HEK293 (cell line): ENCODE measurements at regions not wholly inside any gene's neighbourhood (a gene's known extent, or its start where the extent isn't known, plus 50 kb on each side); places are given as distances from the start of the nearest gene placed in this dataset.

Source experiments
- AEBP2 ChIP-seq: fragments of 450-650 bp; formaldehyde crosslinking; IDR thresholded peaks from 2 replicates; pipeline ENCODE4 v1.5.1; 2016; ENCODE audit warnings: missing biosample characterization, missing genetic modification characterization, borderline replicate concordance
- HOXC10 ChIP-seq: sonication (generic); formaldehyde crosslinking; IDR thresholded peaks from 2 replicates; pipeline ENCODE4 v1.8.1; 2023; ENCODE audit warnings: mild to moderate bottlenecking, missing genetic modification reagents
- PRDM10 ChIP-seq: fragments of 450-650 bp; formaldehyde crosslinking; IDR thresholded peaks from 2 replicates; pipeline ENCODE4 v1.5.1; 2016; ENCODE audit warnings: missing biosample characterization, missing genetic modification characterization
- SCRT2 ChIP-seq: fragments of 450-650 bp; formaldehyde crosslinking; IDR thresholded peaks from 2 replicates; pipeline ENCODE4 v1.5.1; 2016; ENCODE audit warnings: missing biosample characterization, missing genetic modification characterization
- SP7 ChIP-seq: fragments of 450-650 bp; formaldehyde crosslinking; IDR thresholded peaks from 2 replicates; pipeline ENCODE4 v1.5.1; 2016; ENCODE audit warnings: missing biosample characterization, missing genetic modification characterization
- ZBTB1 ChIP-seq: fragments of 450-650 bp; formaldehyde crosslinking; IDR thresholded peaks from 2 replicates; pipeline ENCODE4 v1.5.1; 2016; ENCODE audit warnings: missing biosample characterization, missing genetic modification characterization
- ZBTB20 ChIP-seq: fragments of 450-650 bp; formaldehyde crosslinking; IDR thresholded peaks from 2 replicates; pipeline ENCODE4 v1.5.1; 2016; ENCODE audit warnings: missing biosample characterization, missing genetic modification characterization
- ZBTB26 ChIP-seq: fragments of 450-650 bp; formaldehyde crosslinking; optimal IDR thresholded peaks from 2 replicates; pipeline ENCODE3; 2016; ENCODE audit warnings: missing biosample characterization, mild to moderate bottlenecking, missing genetic modification characterization
- ZFHX2 ChIP-seq: fragments of 450-650 bp; formaldehyde crosslinking; conservative IDR thresholded peaks from 2 replicates; pipeline ENCODE4 v1.5.1; 2016; ENCODE audit warnings: missing biosample characterization, missing genetic modification characterization
- ZFP69B ChIP-seq: fragments of 450-650 bp; formaldehyde crosslinking; IDR thresholded peaks from 2 replicates; pipeline ENCODE4 v1.5.1; 2016; ENCODE audit warnings: missing biosample characterization, missing genetic modification characterization
- ZNF16 ChIP-seq: fragments of 450-650 bp; formaldehyde crosslinking; IDR thresholded peaks from 2 replicates; pipeline ENCODE4 v1.5.1; 2016; ENCODE audit warnings: low read depth, missing biosample characterization, missing genetic modification characterization
- ZNF169 ChIP-seq: fragments of 450-650 bp; formaldehyde crosslinking; IDR thresholded peaks from 2 replicates; pipeline ENCODE4 v1.5.1; 2016; ENCODE audit warnings: missing biosample characterization, missing genetic modification characterization
- ZNF23 ChIP-seq: fragments of 450-650 bp; formaldehyde crosslinking; IDR thresholded peaks from 2 replicates; pipeline ENCODE4 v1.5.1; 2016; ENCODE audit warnings: missing biosample characterization, missing genetic modification characterization, borderline replicate concordance
- ZNF266 ChIP-seq: fragments of 450-650 bp; formaldehyde crosslinking; IDR thresholded peaks from 2 replicates; pipeline ENCODE4 v1.5.1; 2016; ENCODE audit warnings: missing biosample characterization, missing genetic modification characterization, low read depth
- ZNF416 ChIP-seq: fragments of 450-650 bp; formaldehyde crosslinking; IDR thresholded peaks from 2 replicates; pipeline ENCODE4 v1.5.1; 2016; ENCODE audit warnings: missing biosample characterization, missing genetic modification characterization
- ZNF433 ChIP-seq: fragments of 450-650 bp; formaldehyde crosslinking; IDR thresholded peaks from 2 replicates; pipeline ENCODE4 v1.5.1; 2016; ENCODE audit warnings: missing biosample characterization, missing genetic modification characterization, low read depth
- ZNF558 ChIP-seq: fragments of 450-650 bp; formaldehyde crosslinking; IDR thresholded peaks from 2 replicates; pipeline ENCODE4 v1.5.1; 2016; ENCODE audit warnings: missing biosample characterization, missing genetic modification characterization
- ZNF600 ChIP-seq: fragments of 450-650 bp; formaldehyde crosslinking; IDR thresholded peaks from 2 replicates; pipeline ENCODE4 v1.5.1; 2016; ENCODE audit warnings: missing biosample characterization, missing genetic modification characterization
- ZNF677 ChIP-seq: fragments of 450-650 bp; IDR thresholded peaks from 2 replicates; pipeline ENCODE4 v1.5.0; 2018; ENCODE audit warnings: missing biosample characterization, mild to moderate bottlenecking, missing genetic modification characterization, moderate library complexity
- ZNF76 ChIP-seq: fragments of 450-650 bp; formaldehyde crosslinking; IDR thresholded peaks from 2 replicates; pipeline ENCODE4; 2016; ENCODE audit warnings: low read depth, missing biosample characterization, missing genetic modification characterization, borderline replicate concordance
- TF ChIP-seq, protein P1 (sequence below): fragments of 450-650 bp; formaldehyde crosslinking; IDR thresholded peaks from 2 replicates; pipeline ENCODE4 v1.5.1; 2016; ENCODE audit warnings: missing biosample characterization, missing genetic modification characterization
- TF ChIP-seq, protein P2 (sequence below): fragments of 450-650 bp; formaldehyde crosslinking; IDR thresholded peaks from 2 replicates; pipeline ENCODE4 v1.5.1; 2016; ENCODE audit warnings: missing biosample characterization, missing genetic modification characterization, low read depth

DNA sequence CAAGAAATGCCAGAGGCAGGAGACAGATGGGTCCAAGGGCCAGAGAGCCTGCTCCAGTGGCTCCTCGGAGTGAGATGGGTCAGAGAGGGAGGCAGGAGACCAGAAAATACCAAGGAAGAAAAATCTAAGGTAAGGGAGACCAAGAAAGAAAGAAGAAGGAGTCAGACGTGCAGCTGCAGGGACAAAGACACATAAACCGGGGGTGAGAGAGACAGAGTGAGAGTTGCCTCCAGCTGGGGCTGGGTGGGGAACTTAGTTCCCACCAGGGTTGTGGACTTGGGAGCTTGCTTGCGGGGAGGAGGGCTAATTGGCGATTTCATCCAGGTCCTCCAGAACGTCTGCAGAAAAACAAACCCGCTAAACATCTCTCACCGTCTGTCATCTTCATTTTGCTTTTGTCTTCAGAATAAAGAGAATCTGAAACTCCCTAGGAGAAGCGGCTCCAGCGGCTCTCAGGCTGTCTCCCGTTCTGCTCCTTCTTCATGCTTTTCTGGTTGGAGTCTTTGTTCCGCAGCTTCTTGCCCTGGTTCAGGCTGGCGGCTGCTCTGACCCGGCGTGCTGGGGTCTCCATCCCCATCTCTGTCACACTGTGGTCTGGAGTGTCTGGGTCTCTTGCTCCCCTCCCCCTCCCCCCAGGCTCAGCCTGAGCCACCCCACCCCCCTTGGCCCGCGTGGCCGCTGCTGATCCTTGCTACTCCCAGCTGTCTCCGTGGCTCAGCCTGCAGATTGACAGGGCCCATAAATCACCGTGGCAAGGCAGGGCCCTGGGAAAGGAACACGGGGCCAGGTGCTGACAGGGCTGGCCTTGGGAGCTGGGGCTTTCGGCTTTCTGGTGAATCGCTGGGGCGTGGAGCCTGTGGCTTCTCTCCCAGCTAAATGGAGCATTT lies 66.6 kb downstream of the UBIAD1 start (continued):
- TF ChIP-seq ZBTB26 (tag by site-specific recombination), result no peak
- TF ChIP-seq AEBP2 (tag by site-specific recombination), result no peak
- TF ChIP-seq, protein P1, sequence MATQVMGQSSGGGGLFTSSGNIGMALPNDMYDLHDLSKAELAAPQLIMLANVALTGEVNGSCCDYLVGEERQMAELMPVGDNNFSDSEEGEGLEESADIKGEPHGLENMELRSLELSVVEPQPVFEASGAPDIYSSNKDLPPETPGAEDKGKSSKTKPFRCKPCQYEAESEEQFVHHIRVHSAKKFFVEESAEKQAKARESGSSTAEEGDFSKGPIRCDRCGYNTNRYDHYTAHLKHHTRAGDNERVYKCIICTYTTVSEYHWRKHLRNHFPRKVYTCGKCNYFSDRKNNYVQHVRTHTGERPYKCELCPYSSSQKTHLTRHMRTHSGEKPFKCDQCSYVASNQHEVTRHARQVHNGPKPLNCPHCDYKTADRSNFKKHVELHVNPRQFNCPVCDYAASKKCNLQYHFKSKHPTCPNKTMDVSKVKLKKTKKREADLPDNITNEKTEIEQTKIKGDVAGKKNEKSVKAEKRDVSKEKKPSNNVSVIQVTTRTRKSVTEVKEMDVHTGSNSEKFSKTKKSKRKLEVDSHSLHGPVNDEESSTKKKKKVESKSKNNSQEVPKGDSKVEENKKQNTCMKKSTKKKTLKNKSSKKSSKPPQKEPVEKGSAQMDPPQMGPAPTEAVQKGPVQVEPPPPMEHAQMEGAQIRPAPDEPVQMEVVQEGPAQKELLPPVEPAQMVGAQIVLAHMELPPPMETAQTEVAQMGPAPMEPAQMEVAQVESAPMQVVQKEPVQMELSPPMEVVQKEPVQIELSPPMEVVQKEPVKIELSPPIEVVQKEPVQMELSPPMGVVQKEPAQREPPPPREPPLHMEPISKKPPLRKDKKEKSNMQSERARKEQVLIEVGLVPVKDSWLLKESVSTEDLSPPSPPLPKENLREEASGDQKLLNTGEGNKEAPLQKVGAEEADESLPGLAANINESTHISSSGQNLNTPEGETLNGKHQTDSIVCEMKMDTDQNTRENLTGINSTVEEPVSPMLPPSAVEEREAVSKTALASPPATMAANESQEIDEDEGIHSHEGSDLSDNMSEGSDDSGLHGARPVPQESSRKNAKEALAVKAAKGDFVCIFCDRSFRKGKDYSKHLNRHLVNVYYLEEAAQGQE, result no peak
- no peak for TF ChIP-seq ZNF677 (tag by site-specific recombination)
- TF ChIP-seq ZNF76, result no peak
- no peak for TF ChIP-seq ZNF558
- no peak for TF ChIP-seq ZBTB1 (tag by site-specific recombination)
- peak; percentile 64 for TF ChIP-seq ZNF600 (tag by site-specific recombination)
- TF ChIP-seq HOXC10, result no peak
- TF ChIP-seq, protein P2, sequence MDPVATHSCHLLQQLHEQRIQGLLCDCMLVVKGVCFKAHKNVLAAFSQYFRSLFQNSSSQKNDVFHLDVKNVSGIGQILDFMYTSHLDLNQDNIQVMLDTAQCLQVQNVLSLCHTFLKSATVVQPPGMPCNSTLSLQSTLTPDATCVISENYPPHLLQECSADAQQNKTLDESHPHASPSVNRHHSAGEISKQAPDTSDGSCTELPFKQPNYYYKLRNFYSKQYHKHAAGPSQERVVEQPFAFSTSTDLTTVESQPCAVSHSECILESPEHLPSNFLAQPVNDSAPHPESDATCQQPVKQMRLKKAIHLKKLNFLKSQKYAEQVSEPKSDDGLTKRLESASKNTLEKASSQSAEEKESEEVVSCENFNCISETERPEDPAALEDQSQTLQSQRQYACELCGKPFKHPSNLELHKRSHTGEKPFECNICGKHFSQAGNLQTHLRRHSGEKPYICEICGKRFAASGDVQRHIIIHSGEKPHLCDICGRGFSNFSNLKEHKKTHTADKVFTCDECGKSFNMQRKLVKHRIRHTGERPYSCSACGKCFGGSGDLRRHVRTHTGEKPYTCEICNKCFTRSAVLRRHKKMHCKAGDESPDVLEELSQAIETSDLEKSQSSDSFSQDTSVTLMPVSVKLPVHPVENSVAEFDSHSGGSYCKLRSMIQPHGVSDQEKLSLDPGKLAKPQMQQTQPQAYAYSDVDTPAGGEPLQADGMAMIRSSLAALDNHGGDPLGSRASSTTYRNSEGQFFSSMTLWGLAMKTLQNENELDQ (tag by site-specific recombination), result no peak
- TF ChIP-seq ZNF23 (tag by site-specific recombination), result no peak
- TF ChIP-seq ZNF16 (tag by site-specific recombination), result no peak
- TF ChIP-seq SP7 (tag by site-specific recombination), result no peak
- TF ChIP-seq ZNF169 (tag by site-specific recombination), result no peak
- TF ChIP-seq ZFHX2 (tag by site-specific recombination), result no peak
- TF ChIP-seq ZBTB20 (tag by site-specific recombination), result no peak
- no peak for TF ChIP-seq ZFP69B
- TF ChIP-seq SCRT2, result no peak
- no peak for TF ChIP-seq ZNF433 (tag by site-specific recombination)
- TF ChIP-seq ZNF266 (tag by site-specific recombination), result no peak
- TF ChIP-seq PRDM10 (tag by site-specific recombination), result no peak
- no peak for TF ChIP-seq ZNF416 (tag by site-specific recombination)
